ENCODE measurements at regions not wholly inside any gene's neighbourhood (a gene's known extent, or its start where the extent isn't known, plus 50 kb on each side); places are given as distances from the start of the nearest gene placed in this dataset.

GRCh38 chr13:62837895-62838294 lies 1422.2 kb upstream of the PCDH20 start (continued):
- TF ChIP-seq ZBTB11 (CRISPR knock-in tag; IDR thresholded peaks at IDR 0.05), result no peak
- no peak for TF ChIP-seq IKZF2 (IDR thresholded peaks at IDR 0.05)

DNA sequence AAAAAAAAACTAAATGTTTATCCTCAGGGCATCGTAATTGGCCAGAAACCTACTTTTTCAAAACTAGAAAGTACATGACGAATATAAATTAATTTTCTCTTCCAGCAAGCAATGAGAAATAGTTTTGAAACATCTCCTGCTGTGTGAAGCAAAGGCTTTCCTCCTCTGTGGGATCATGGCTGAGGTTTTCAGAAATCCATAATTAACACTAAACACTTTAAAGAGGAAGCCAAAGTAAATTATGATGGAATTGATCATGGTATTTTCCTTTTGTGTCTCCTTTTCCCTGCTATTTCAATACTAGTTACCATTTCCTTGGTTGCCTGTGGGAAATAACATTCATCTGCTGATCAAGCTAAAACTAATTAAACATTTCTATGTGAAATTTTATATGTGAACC lies 1413.8 kb upstream of the PCDH20 start:
- ChIA-PET POLR2A (no interaction called here), RAD21 (ENCODE audit: unreplicated experiment) (no interaction called here), CTCF (no interaction called here), SMC1A (ENCODE audit: uncharacterized antibody, unreplicated experiment) (interaction anchor here (0.7 kb wide), 1 partner anchor 8 kb away, joined by 4 read pairs; no protein-coding TSS in a partner anchor)
- no peak overlapping the region for H3K4me3 ChIP-seq
- in situ Hi-C loops (cut with MboI) (no loop called here), intact Hi-C loops (cut with micrococcal nuclease; ENCODE audit: unreplicated experiment) (no loop called here)
- no peaks in the 10 kb centered on the region for H4K20me1 ChIP-seq (ENCODE audit: control insufficient read depth, insufficient read depth)
- H3K27ac ChIP-seq (ENCODE audit: control insufficient read depth, insufficient read depth), result no peak overlapping the region
- no peak overlapping the region for H2AFZ ChIP-seq (ENCODE audit: control insufficient read depth, low read depth, low read length)
- TF ChIP-seq POLR2A (IDR thresholded peaks at IDR 0.05; ENCODE audit: low read depth, low read length) (no peak), ATF3 (IDR thresholded peaks at IDR 0.05; ENCODE audit: borderline replicate concordance, extremely low read depth, low read depth, low read length) (no peak)
- H3K27me3 ChIP-seq (replicated peaks in 1 of 2; ENCODE audit: control insufficient read depth in 2 of 2, insufficient read depth in 2 of 2, low read length in 1 of 2), result no peaks in the 10 kb centered on the region
- no peak for FAIRE-seq
- no peaks in the 10 kb centered on the region for H3K4me1 ChIP-seq (ENCODE audit: control insufficient read depth, insufficient read depth, low read length)
- no peak for DNase-seq (ENCODE audit: low read depth, low spot score)
- no peak overlapping the region for H3K4me2 ChIP-seq (ENCODE audit: control insufficient read depth, insufficient read depth)
- H3K79me2 ChIP-seq (ENCODE audit: control insufficient read depth, insufficient read depth, low read length), result no peaks in the 10 kb centered on the region
- WGBS (ENCODE audit: insufficient coverage, insufficient replicate concordance, low lambda C conversion rate, missing lambda C conversion rate), result 0% methylated on average over 2 of the region's 2 CpGs
- H3K9me3 ChIP-seq (replicated peaks; ENCODE audit: control insufficient read depth, insufficient read depth, low read length), result no peaks in the 10 kb centered on the region
- no TSS peak for BruUV-seq (replicated peaks)
- no peaks in the 10 kb centered on the region for H3K36me3 ChIP-seq (ENCODE audit: control insufficient read depth in 2 of 2, insufficient read depth in 2 of 2, low read length in 1 of 2)
- no peak for ATAC-seq
- H3K9ac ChIP-seq (ENCODE audit: control insufficient read depth, insufficient read depth, low read length), result no peak overlapping the region
